PC-9 (cell line): ENCODE measurements at regions not wholly inside any gene's neighbourhood (a gene's known extent, or its start where the extent isn't known, plus 50 kb on each side); places are given as distances from the start of the nearest gene placed in this dataset.

Experiments
- BruUV-seq: library from RNA; stranded (reverse); fragments of 400-500 nt; replicated peaks from 2 replicates; lab custom pipeline; 2021; lab: Mats Ljungman, UMichigan
- CTCF ChIA-PET: fragments of 300-600 bp; sonication (Branson Sonifier 250); formaldehyde crosslinking; loops from one replicate; lab custom pipeline; 2022; ENCODE audit warnings: antibody characterized with exemption; lab: Charles Lee
- POLR2A ChIA-PET: fragments of 300-600 bp; sonication (Branson Sonifier 250); formaldehyde crosslinking; loops from one replicate; lab custom pipeline; 2022; ENCODE audit warnings: antibody characterized with exemption; ENCODE audit not compliant: unreplicated experiment; lab: Charles Lee
- DNase-seq, 2 experiments: peaks; one replicate each; pipeline versions ENCODE4 v3.0.0 to v3.0.0-alpha.2; 2015 to 2022; ENCODE audit warnings: mixed read lengths in 1 of 2
- H2AFZ ChIP-seq: fragments of 200-600 bp; sonication (generic); 2 replicates; pipeline ENCODE4 v1.8.1; 2017; ENCODE audit warnings: antibody characterized with exemption
- H3F3A ChIP-seq: fragments of 200-600 bp; sonication (generic); 2 replicates; pipeline ENCODE4 v1.8.1; 2017; ENCODE audit warnings: antibody characterized with exemption, mild to moderate bottlenecking, low read depth; ENCODE audit not compliant: insufficient read depth
- H3K27ac ChIP-seq: fragments of 200-600 bp; sonication (generic); 2 replicates; pipeline ENCODE4 v1.6.1; 2016; ENCODE audit warnings: mixed run types
- H3K27me3 ChIP-seq: fragments of 200-600 bp; sonication (generic); 2 replicates; pipeline ENCODE4 v1.6.1; 2016; ENCODE audit warnings: low read depth, mixed run types; ENCODE audit not compliant: insufficient read depth
- H3K36me3 ChIP-seq: fragments of 200-600 bp; sonication (generic); 2 replicates; pipeline ENCODE4 v1.6.1; 2016; ENCODE audit warnings: low read depth, mixed run types
- H3K4me1 ChIP-seq: fragments of 200-600 bp; sonication (generic); replicated peaks from 2 replicates; pipeline ENCODE4 v1.6.1; 2016; ENCODE audit warnings: mixed run types; ENCODE audit not compliant: insufficient read depth
- H3K4me2 ChIP-seq: fragments of 200-600 bp; sonication (generic); 2 replicates; pipeline ENCODE4 v1.6.1; 2017; ENCODE audit warnings: mixed run types
- H3K4me3 ChIP-seq: fragments of 200-600 bp; sonication (generic); 2 replicates; pipeline ENCODE4 v1.6.1; 2016; ENCODE audit warnings: mixed run types
- H3K79me2 ChIP-seq: fragments of 200-600 bp; sonication (generic); 2 replicates; pipeline ENCODE4 v1.6.1; 2017; ENCODE audit warnings: low read depth, mixed run types
- H3K9me2 ChIP-seq: fragments of 200-600 bp; sonication (generic); 2 replicates; pipeline ENCODE4 v1.8.1; 2017; ENCODE audit warnings: mild to moderate bottlenecking; ENCODE audit not compliant: insufficient read depth
- H3K9me3 ChIP-seq: fragments of 200-600 bp; sonication (generic); 2 replicates; pipeline ENCODE4 v1.8.1; 2016; ENCODE audit warnings: low read depth; ENCODE audit not compliant: insufficient read depth
- H4K20me1 ChIP-seq: fragments of 200-600 bp; sonication (generic); 2 replicates; pipeline ENCODE4 v1.8.1; 2017; ENCODE audit not compliant: insufficient read depth
- CTCF ChIP-seq: fragments of 200-600 bp; sonication (generic); conservative IDR thresholded peaks from 2 replicates; pipeline ENCODE4 v1.6.1; 2017; ENCODE audit warnings: mixed run types, antibody characterized with exemption, mild to moderate bottlenecking, moderate library complexity
- EZH2 ChIP-seq: fragments of 200-600 bp; sonication (generic); IDR thresholded peaks from 2 replicates; pipeline ENCODE4 v1.8.0; 2017; ENCODE audit warnings: antibody characterized with exemption, low read depth
- intact Hi-C: fragments of 100-400 bp; cut with micrococcal nuclease; formaldehyde crosslinking; loops from one replicate; pipeline ENCODE4 v1.10.0; 2022; ENCODE audit not compliant: unreplicated experiment

- 0 out of 2 replicates have a peak, but pooled peaks cover 5% of the 10 kb centered on the region for H3K9me3 ChIP-seq
- H3K27me3 ChIP-seq: no peaks in the 10 kb centered on the region
- H3K4me3 ChIP-seq: no peak overlapping the region
- TF ChIP-seq CTCF (no peak), EZH2 (no peak)
- ChIA-PET CTCF (interaction anchor here (0.7 kb wide), 1 partner anchor 31 kb away, joined by 3 read pairs; no protein-coding TSS in a partner anchor), POLR2A (no interaction called here)
- H2AFZ ChIP-seq: no peak overlapping the region
- DNase-seq: no peak
- H3K27ac ChIP-seq: no peak overlapping the region
- H3K9me2 ChIP-seq: no peaks in the 10 kb centered on the region
- H3K36me3 ChIP-seq: no peaks in the 10 kb centered on the region
- no TSS peak for BruUV-seq
- H4K20me1 ChIP-seq: no peaks in the 10 kb centered on the region
- no peaks in the 10 kb centered on the region for H3K79me2 ChIP-seq
- H3K4me2 ChIP-seq: no peak overlapping the region
- no peaks in the 10 kb centered on the region for H3F3A ChIP-seq
- H3K4me1 ChIP-seq: no peaks in the 10 kb centered on the region
- intact Hi-C loops: no loop called here
Measured at GRCh38 chr6:95815389-95816056, 200.3 kb upstream of the FUT9 start.

DNA sequence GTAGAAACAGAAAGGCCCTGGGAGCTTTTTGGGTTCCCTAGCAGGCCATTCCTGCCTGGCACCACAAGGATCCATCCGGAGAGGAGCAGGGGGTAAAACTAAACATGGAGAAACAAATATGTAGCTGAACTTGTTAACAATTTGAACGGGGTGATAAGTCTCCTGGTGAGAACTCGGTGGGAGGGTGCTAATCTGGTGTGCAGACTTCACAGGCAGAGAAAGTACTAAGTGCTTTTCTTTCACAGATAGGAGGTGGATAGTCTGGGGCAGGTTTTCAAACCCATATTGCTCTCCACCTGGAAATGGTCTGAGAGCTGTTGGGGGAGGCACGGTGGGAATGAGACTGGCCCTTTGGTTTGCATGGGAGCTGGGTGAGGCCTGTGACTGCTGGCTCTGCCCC, 196.3 kb upstream of the FUT9 start:
- no peak for TF ChIP-seq EZH2
- no peak for TF ChIP-seq CTCF
- Histone ChIP-seq H3K27me3 (no peaks in the 10 kb centered on the region), H3K27ac (no peak overlapping the region), H3K4me1 (no peaks in the 10 kb centered on the region), H3K9me3 (0 out of 2 replicates have a peak, but pooled peaks cover 5% of the 10 kb centered on the region), H3K36me3 (no peaks in the 10 kb centered on the region), H3K4me2 (no peak overlapping the region), H2AFZ (peak overlapping the region; percentile 22; the same call in 1 of the 2 replicates), H3F3A (no peaks in the 10 kb centered on the region), H3K9me2 (no peaks in the 10 kb centered on the region), H3K4me3 (no peak overlapping the region), H4K20me1 (no peaks in the 10 kb centered on the region), H3K79me2 (no peaks in the 10 kb centered on the region)
- intact Hi-C loops: no loop called here
- no peak for DNase-seq
- ChIA-PET POLR2A (no interaction called here), CTCF (no interaction called here)
- no TSS peak for BruUV-seq

DNA sequence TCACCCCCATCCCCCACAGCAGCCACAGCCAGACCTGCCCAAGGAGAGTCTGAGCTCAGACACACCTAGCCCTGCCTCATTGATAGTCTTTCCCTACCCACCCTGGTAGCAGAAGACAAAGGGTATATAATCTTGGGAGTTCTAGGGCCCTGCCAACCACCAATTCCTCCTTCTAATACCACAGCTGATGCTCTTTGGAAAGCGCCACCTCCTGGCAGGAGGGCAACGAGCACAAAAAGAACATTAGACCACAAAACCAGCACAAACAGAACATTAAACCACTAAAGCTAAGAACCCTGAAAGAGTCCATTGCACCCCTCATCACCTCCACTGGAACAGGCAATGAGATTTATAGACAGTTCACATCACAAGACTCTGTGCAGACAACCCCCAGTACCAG, 195.8 kb upstream of the FUT9 start:
- TF ChIP-seq CTCF (peak; percentile 35; the same call in 1 of the 2 replicates), EZH2 (no peak)
- no peaks in the 10 kb centered on the region for H3K4me1 ChIP-seq
- POLR2A ChIA-PET: no interaction called here
- no TSS peak for BruUV-seq
- 0 out of 2 replicates have a peak, but pooled peaks cover 5% of the 10 kb centered on the region for H3K9me3 ChIP-seq
- no peaks in the 10 kb centered on the region for H3K36me3 ChIP-seq
- H3K9me2 ChIP-seq: no peaks in the 10 kb centered on the region
- H3K4me2 ChIP-seq: no peak overlapping the region
- CTCF ChIA-PET: no interaction called here
- H3K27me3 ChIP-seq: no peaks in the 10 kb centered on the region
- intact Hi-C loops: no loop called here
- H3K79me2 ChIP-seq: no peaks in the 10 kb centered on the region
- no peak overlapping the region for H3K4me3 ChIP-seq
- no peaks in the 10 kb centered on the region for H3F3A ChIP-seq
- DNase-seq: no peak
- H4K20me1 ChIP-seq: no peaks in the 10 kb centered on the region
- H2AFZ ChIP-seq: no peak overlapping the region
- H3K27ac ChIP-seq: no peak overlapping the region
